Activated CD8-positive, alpha-beta memory T cell treated with anti-CD3 and anti-CD28 coated beads, Interleukin-2, amount 50 U/mL, for 24 hours (primary cell): ENCODE measurements at regions not wholly inside any gene's neighbourhood (a gene's known extent, or its start where the extent isn't known, plus 50 kb on each side); places are given as distances from the start of the nearest gene placed in this dataset.
"Not testable (repeated sequence)": the region's sequence is repeated elsewhere in the genome, so short reads cannot be mapped to it uniquely, and the experiment has no call there.

Experiments
- DNase-seq: peaks from one replicate; pipeline ENCODE4 v3.0.0-alpha.2; 2020; ENCODE audit errors: extremely low read depth

DNA sequence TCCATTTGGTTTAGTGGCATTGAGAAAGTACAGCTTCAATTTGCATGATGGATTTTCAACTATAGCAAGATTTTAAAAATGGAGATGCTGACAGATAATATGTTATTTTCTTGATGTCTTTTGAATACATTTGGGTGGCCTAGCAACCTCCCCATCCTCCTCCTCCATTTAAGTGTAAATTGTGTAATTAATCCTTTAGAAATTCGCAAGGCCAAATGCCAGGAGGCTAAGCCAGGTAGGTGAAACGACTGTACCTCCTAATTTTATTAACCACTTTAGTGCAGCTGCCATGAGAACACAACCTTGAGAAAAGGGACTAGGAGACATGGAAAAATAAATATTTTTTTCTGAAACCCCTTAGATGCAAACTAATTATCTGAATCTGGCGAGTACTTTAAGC lies 248.8 kb downstream of the MRPS30 start:
- DNase-seq, result no peak

GRCh38 chr5:45060724-45061123 lies 252.0 kb downstream of the MRPS30 start:
- no peak for DNase-seq

DNA sequence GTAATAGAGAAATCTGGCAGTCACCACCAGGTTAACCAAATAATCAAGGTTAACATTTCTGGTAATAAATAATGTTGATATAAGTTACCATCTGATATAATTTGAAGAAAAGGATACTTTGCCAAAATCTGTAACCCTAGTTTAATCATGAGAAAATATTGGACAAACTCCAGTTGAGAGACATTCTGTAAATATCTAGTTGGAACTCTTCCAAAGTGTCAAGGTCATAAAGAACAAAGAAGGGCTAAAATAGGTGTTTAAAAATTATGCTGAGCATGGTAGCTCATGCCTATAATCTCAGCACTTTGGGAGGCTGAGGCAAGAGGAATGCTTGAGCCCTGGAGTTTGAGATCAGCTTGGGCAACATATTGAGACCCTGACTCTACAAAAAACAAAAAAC lies 253.3 kb downstream of the MRPS30 start:
- no peak for DNase-seq

DNA sequence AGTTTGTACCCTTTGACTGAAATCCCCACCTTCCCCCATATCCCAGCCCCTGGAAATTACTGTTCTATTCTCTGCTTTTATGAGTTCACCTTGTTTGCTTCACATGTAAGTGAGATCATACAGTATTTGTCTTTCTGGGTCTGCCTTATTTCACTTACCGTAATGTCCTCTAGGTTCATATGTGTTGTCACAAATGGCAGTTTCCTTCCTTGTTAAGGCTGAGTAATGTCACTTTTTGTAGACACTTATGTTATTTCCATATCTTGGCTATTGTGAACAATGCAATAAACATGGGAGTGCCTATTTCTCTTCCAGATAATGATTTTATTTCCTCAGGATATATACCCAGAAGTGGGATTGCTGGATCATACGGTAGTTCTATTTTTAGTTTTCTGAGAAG lies 272.3 kb downstream of the MRPS30 start:
- no peak for DNase-seq

DNA sequence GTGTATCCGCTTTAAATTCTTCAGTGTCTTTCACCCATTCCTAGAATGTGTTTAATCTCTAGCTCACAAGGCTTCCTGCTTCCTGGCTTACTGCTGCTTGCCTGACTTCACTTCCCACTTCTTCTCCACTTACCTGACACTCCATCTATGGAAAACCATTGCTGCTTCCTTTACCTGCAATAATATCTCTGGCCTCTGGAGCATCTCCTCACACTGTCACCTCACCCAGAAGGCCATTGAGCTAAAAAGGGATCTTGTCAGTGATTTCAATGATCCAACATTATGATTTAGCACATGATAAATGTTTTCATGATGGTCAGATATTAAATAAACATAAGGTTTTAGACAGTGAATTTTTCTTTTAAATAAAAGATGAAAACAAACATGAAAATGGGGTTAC lies 281.1 kb downstream of the MRPS30 start:
- DNase-seq, result no peak

- DNase-seq, result no peak
Observed at GRCh38 chr5:45093377-45093776, 284.6 kb downstream of the MRPS30 start.

DNA sequence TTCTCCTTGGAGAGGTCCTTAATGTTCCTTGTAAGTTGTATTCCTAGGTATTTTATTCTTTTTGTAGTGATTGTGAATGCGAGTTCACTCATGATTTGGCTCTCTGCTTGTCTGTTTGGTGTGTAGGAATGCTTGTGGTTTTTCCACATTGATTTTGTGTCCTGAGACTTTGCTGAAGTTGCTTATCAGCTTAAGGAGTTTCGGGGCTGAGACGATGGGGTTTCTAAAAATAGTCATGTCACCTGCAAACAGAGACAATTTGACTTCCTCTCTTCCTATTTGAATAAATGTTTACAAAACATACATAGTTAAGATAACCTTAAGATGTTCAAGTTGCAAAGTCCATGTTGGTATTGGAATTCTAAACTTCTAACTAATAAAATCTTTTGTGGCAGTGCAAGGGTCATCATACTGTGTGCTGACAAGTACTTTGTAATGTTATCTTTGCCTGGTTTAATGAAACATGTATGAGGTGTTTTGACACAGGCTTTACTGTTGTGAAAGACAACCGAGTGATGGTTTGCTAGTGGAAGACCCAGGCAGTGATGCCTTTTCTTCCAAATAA lies 286.2 kb downstream of the MRPS30 start:
- no peak for DNase-seq

GRCh38 chr5:45098483-45098882 lies 289.7 kb downstream of the MRPS30 start:
- no peak for DNase-seq

GRCh38 chr5:45101146-45101545 lies 292.4 kb downstream of the MRPS30 start:
- DNase-seq, result no peak

- no peak for DNase-seq
Observed at GRCh38 chr5:45105491-45105994, 296.8 kb downstream of the MRPS30 start.

DNA sequence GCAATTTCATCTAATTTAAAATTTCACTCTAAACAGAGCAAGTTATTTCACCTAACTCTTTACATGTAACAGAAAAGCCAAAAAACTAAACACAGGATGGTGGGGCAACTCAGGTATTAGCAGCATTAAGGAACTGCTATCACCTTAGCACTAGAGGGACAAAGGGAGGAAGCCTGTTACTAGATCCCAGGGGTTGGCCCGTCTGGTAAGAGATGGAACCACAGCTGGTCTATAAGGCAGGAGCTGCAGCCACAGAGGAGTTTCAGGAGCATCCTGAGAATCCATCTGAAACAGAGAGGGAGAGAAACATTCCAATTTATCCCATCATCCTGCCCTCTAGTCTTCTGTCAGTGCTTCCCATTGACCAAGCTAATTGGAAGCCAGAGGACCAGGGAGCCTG lies 300.3 kb downstream of the MRPS30 start:
- DNase-seq, result no peak

- no peak for DNase-seq
Observed at GRCh38 chr5:45109636-45110035, 300.9 kb downstream of the MRPS30 start.

GRCh38 chr5:45110399-45110798 lies 301.7 kb downstream of the MRPS30 start:
- DNase-seq, result no peak

GRCh38 chr5:45113726-45114125 lies 305.0 kb downstream of the MRPS30 start:
- DNase-seq, result no peak

GRCh38 chr5:45132972-45133371 lies 324.2 kb downstream of the MRPS30 start:
- DNase-seq, result no peak

DNA sequence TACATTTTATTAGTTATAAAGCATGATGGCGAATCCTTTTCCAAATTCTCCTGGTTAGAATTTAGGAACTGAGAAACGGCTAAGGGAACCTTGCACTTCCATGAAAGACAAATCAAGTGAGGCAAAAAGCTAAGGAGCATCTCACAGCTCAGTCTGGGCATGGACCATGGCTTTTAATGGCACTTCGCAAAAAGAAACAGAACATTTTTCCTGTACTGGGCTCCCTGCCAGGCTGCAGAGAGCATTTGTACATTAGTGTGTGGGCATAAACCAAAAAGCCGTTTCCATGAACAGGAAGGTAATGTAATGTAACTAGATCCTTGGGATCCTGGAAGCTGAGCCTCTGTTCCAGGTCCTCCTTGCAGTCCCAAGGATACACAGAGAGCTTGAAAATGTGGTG lies 354.2 kb downstream of the MRPS30 start:
- DNase-seq, result no peak

- DNase-seq, result no peak
Observed at GRCh38 chr5:45171563-45171962, 362.8 kb downstream of the MRPS30 start.

GRCh38 chr5:45172634-45173033 lies 363.9 kb downstream of the MRPS30 start:
- not testable (repeated sequence) for DNase-seq

- no peak for DNase-seq
Observed at GRCh38 chr5:45179686-45180085, 370.9 kb downstream of the MRPS30 start.

GRCh38 chr5:45189042-45189441 lies 380.3 kb downstream of the MRPS30 start:
- no peak for DNase-seq

- no peak for DNase-seq
Observed at GRCh38 chr5:45189481-45189880, 380.7 kb downstream of the MRPS30 start.

DNA sequence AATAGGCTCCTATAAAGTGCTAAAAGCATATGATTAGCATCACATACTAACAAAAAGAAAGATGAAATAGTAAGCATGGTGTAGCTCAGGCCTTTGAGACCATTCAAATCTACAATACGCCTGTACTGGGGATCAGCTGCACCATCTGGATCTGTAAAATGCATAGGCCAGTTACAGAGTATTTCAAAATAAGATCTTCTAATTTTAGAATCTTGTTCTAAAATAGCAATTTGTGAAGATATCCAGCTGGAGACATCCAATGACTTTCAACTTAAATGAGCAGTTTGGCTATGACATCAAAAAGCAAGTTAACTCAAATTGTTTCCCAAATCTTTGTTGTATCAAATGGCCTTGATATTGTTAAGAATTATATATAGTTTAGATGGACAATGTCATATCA lies 386.3 kb downstream of the MRPS30 start:
- no peak for DNase-seq
